ENCODE measurements at regions not wholly inside any gene's neighbourhood (a gene's known extent, or its start where the extent isn't known, plus 50 kb on each side); places are given as distances from the start of the nearest gene placed in this dataset.

GRCh38 chr5:105448271-105448670 is 1885.7 kb upstream of the NUDT12 start:
- TF ChIP-seq REST (IDR thresholded peaks at IDR 0.05; ENCODE audit: low read depth) (no peak), EZH2 (IDR thresholded peaks at IDR 0.05) (no peak), CTCF (IDR thresholded peaks at IDR 0.05 in 2 of 3, conservative IDR thresholded peaks at IDR 0.05 in 1 of 3; ENCODE audit: borderline replicate concordance in 1 of 3, insufficient read depth in 1 of 3, low read depth in 2 of 3, low read length in 2 of 3) (no peak), POLR2AphosphoS5 (IDR thresholded peaks at IDR 0.05; ENCODE audit: low read depth, low read length) (no peak), POLR2A (IDR thresholded peaks at IDR 0.05; ENCODE audit: borderline replicate concordance, extremely low read depth, insufficient read depth, insufficient read length) (no peak), EZH2phosphoT487 (IDR thresholded peaks at IDR 0.05; ENCODE audit: borderline replicate concordance) (no peak), ZNF274 (IDR thresholded peaks at IDR 0.05; ENCODE audit: low read depth, low read length) (no peak), YY1 (IDR thresholded peaks at IDR 0.05; ENCODE audit: extremely low read depth, insufficient replicate concordance, low read depth, low read length) (no peak), FOSL1 (IDR thresholded peaks at IDR 0.05; ENCODE audit: low read depth) (no peak), ZFX (IDR thresholded peaks at IDR 0.05) (no peak)

Data from HCT116 (cell line).